ENCODE measurements at regions not wholly inside any gene's neighbourhood (a gene's known extent, or its start where the extent isn't known, plus 50 kb on each side); places are given as distances from the start of the nearest gene placed in this dataset.

- no peak for DNase-seq
Observed at GRCh38 chr7:91798425-91798824, 82.1 kb downstream of the MTERF1 start.

- no peak for DNase-seq
Observed at GRCh38 chr7:91800389-91800788, 80.1 kb downstream of the MTERF1 start.

DNA sequence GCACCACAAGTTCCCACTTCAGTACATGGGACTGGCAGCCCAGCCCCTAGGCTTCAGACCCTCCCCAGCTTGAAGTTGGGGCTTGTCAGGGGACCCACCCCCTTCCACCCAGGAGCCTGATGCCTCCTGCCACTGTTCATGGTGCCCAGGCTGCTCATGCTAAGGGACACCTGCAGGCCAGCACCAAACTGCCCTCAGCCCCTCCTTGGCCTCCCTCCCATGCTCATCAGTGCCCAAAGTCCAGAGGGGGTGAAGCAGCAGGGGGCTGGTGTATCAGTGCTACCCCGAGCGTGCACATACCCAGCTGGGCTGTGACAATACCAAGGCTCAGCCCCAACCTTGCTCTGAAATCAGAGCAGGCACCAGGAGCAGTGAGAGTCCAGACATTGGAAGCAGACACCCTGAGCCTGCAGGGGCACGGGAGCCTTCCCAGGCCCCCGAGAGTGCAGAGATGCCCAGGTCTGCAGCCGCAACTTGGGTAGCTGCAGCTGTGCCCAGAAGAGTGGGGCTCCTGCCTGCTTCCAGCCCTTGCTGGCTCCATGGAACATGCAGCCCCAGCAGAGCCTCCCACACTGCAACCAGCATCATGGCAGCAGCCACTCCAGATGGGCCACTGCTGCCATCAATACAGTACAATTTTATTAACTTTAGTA lies 79.0 kb downstream of the MTERF1 start:
- no peak for DNase-seq

DNA sequence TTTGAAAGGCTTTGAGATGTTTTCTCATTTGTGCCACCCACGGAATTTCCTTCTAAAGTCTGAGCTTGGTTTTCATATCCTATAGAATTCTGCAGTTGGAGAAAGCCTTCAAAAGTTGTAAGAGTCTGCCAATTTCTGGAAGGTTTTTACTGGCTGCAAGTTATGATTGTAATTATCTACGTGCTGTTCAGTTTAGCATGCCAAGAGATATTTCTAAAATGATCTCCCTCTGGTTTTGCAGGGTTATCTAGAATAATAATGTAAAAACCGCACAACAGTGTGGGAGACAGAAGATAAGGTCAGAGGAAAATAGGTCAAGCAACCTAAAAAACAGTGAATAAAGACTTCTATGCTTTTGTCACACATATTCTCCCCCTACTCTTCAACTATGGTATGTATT lies 69.3 kb downstream of the MTERF1 start:
- DNase-seq = no peak

DNA sequence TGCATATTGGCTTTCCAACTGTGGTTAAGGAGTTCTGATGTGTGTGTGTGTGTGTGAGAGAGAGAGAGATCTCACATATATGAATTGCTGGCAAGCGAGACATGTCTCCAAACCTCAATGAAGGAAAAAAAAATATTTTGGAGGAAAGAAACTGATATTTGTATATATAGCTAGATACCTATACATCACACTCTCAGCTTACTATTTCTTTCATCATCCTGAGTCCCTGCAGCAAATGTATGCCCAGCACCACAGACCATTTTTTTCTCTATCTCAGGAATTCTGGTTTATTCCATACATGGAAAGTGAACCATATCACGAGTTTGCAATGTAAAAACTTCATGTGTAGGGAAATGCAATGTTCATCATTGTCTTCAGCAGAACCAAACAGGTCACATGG lies 68.9 kb downstream of the MTERF1 start:
- no peak for DNase-seq

DNA sequence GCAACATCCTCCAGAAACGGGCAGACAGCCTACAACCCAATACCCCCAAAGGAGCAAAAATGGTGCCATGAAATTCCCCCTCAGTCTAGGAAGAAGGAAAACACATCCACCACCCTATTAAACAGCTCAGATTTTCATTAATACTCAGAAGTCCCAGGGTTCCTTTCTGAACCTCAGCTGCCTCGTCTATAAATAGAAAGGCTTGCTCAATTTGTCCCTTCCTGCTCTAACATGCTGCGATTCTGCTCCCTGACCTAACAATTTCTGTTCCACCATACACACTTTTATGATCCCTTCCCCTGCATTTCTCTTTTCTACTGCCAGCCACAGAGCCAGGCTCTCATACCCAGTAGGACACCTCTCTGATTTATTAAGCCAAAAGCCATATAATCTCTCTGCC lies 68.1 kb downstream of the MTERF1 start:
- no peak for DNase-seq

DNA sequence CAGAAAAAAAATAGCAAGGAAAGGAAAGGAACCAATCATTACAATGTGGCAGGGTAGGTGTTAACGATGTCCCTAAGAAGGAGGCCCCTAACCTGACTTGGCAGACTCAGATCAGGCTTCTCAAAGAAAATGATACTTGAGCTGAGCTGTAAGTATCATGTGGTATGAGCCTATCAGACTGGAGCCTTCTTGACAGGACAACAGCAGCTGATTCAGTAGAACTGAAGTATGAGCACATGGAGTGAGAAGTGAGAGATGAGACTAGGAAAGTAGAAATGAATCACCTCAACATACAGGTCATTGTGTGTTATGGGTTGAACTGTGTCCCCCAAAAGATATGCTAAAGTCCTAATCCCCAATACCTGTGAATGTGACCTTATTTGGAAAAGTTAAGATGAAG lies 66.3 kb downstream of the MTERF1 start:
- no peak for DNase-seq

Data from NCI-H524 treated with DMSO at 0.1 percent for 48 hours (cell line).